Nephron progenitor cell (in vitro differentiated cells): ENCODE measurements at regions not wholly inside any gene's neighbourhood (a gene's known extent, or its start where the extent isn't known, plus 50 kb on each side); places are given as distances from the start of the nearest gene placed in this dataset.
"Not testable (repeated sequence)": the region's sequence is repeated elsewhere in the genome, so short reads cannot be mapped to it uniquely, and the experiment has no call there.

ENCODE experiments used
- DNase-seq: peaks from one replicate; pipeline ENCODE4 v3.0.0; 2021
- H3K27ac Mint-ChIP-seq: 2 replicates; pipeline ENCODE4 v1.8.0; 2021; ENCODE audit warnings: mild to moderate bottlenecking, moderate library complexity, mixed read lengths
- H3K27me3 Mint-ChIP-seq: 2 replicates; pipeline ENCODE4 v1.8.0; 2021; ENCODE audit warnings: mild to moderate bottlenecking, low read depth, mixed read lengths; ENCODE audit not compliant: poor library complexity
- H3K36me3 Mint-ChIP-seq: 2 replicates; pipeline ENCODE4 v1.8.0; 2021; ENCODE audit warnings: low read depth, mixed read lengths
- H3K4me1 Mint-ChIP-seq: 2 replicates; pipeline ENCODE4 v1.8.0; 2021; ENCODE audit warnings: mixed read lengths
- H3K4me3 Mint-ChIP-seq: 2 replicates; pipeline ENCODE4 v1.8.0; 2021; ENCODE audit warnings: mild to moderate bottlenecking, moderate library complexity, mixed read lengths
- H3K9me3 Mint-ChIP-seq: 2 replicates; pipeline ENCODE4 v1.8.0; 2021; ENCODE audit warnings: mild to moderate bottlenecking, moderate library complexity, mixed read lengths
- TF ChIP-seq, protein P1 (sequence below): fragments of 200-600 bp; sonication (generic); IDR thresholded peaks from 2 replicates; pipeline ENCODE4 v1.5.0; 2021; ENCODE audit warnings: antibody characterized with exemption

- H3K4me3 Mint-ChIP-seq = no peak overlapping the region
Measured at GRCh38 chr20:22523499-22524392, 60.6 kb downstream of the FOXA2 start.

DNA sequence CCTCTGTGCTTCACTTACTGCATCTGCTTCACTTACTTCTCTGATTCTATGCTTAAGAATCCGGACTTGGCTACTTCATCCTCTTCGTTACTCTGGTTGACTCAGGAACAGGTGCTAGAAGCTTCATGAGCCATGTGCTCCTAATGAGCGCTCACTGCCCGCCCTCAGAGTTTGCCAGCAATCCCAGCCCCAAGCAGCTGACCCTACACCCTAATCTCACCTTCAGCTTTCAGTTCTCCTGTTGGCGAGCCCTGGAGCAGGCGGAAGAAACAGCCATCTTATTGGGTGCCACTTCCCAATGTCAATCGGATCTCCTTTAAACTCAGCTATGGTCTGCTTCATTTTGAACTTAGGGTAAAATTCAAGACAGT is 61.3 kb downstream of the FOXA2 start:
- Mint-ChIP-seq H3K9me3 (no peaks in the 10 kb centered on the region), H3K27ac (peak overlapping the region; percentile 71), H3K27me3 (peaks cover 38% of the 10 kb centered on the region), H3K36me3 (no peaks in the 10 kb centered on the region), H3K4me3 (no peak overlapping the region), H3K4me1 (no peaks in the 10 kb centered on the region)
- DNase-seq = no peak
- TF ChIP-seq, protein P1, sequence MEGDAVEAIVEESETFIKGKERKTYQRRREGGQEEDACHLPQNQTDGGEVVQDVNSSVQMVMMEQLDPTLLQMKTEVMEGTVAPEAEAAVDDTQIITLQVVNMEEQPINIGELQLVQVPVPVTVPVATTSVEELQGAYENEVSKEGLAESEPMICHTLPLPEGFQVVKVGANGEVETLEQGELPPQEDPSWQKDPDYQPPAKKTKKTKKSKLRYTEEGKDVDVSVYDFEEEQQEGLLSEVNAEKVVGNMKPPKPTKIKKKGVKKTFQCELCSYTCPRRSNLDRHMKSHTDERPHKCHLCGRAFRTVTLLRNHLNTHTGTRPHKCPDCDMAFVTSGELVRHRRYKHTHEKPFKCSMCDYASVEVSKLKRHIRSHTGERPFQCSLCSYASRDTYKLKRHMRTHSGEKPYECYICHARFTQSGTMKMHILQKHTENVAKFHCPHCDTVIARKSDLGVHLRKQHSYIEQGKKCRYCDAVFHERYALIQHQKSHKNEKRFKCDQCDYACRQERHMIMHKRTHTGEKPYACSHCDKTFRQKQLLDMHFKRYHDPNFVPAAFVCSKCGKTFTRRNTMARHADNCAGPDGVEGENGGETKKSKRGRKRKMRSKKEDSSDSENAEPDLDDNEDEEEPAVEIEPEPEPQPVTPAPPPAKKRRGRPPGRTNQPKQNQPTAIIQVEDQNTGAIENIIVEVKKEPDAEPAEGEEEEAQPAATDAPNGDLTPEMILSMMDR = no peak

More at GRCh38 chr20:22523499-22524392, 60.6 kb downstream of the FOXA2 start:
- TF ChIP-seq, protein P1 = no peak
- no peaks in the 10 kb centered on the region for H3K36me3 Mint-ChIP-seq
- DNase-seq = no peak
- H3K9me3 Mint-ChIP-seq = no peaks in the 10 kb centered on the region
- H3K4me1 Mint-ChIP-seq = peaks cover 3% of the 10 kb centered on the region
- H3K27ac Mint-ChIP-seq = no peak overlapping the region
- H3K27me3 Mint-ChIP-seq = peaks cover 34% of the 10 kb centered on the region

DNA sequence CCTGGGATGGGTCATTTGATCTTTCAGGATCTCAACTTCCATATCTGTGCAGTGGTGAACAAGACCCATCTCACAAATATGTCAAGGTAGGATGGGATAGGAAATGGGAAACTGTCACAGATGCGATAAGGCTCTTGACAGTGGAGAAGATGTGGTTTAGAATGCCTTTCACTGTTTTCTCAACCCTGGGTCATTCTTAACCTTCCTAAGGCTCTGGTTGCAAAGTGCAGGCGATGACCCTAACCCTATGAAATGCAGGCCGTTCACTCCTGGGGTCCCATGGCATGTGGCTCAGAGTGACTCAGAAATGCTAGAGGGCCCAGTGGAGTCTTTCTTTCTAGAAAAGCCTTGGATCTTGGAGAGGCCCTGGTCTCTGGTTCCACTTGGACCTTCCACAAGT is 61.7 kb downstream of the FOXA2 start:
- no peaks in the 10 kb centered on the region for H3K36me3 Mint-ChIP-seq
- peaks cover 38% of the 10 kb centered on the region for H3K27me3 Mint-ChIP-seq
- no peak for DNase-seq
- no peak overlapping the region for H3K4me3 Mint-ChIP-seq
- H3K9me3 Mint-ChIP-seq = no peaks in the 10 kb centered on the region
- H3K4me1 Mint-ChIP-seq = no peaks in the 10 kb centered on the region
- H3K27ac Mint-ChIP-seq = no peak overlapping the region
- TF ChIP-seq, protein P1 = no peak

GRCh38 chr20:22521940-22522339 is 62.4 kb downstream of the FOXA2 start:
- H3K27ac Mint-ChIP-seq, H3K4me1 Mint-ChIP-seq, H3K9me3 Mint-ChIP-seq, DNase-seq, H3K4me3 Mint-ChIP-seq, H3K36me3 Mint-ChIP-seq: not testable (repeated sequence)
- peaks cover 31% of the 10 kb centered on the region for H3K27me3 Mint-ChIP-seq

- TF ChIP-seq, protein P1 = no peak
- peaks cover 6% of the 10 kb centered on the region for H3K4me1 Mint-ChIP-seq
Measured at GRCh38 chr20:22520381-22520780, 64.0 kb downstream of the FOXA2 start.

GRCh38 chr20:22515264-22515663 is 69.1 kb downstream of the FOXA2 start:
- TF ChIP-seq, protein P1 = no peak
- H3K27ac Mint-ChIP-seq = no peak overlapping the region
- no peaks in the 10 kb centered on the region for H3K36me3 Mint-ChIP-seq
- H3K4me1 Mint-ChIP-seq = peaks cover 32% of the 10 kb centered on the region
- H3K4me3 Mint-ChIP-seq = no peak overlapping the region
- no peak for DNase-seq
- H3K27me3 Mint-ChIP-seq = peaks cover 8% of the 10 kb centered on the region
- no peaks in the 10 kb centered on the region for H3K9me3 Mint-ChIP-seq

More at GRCh38 chr20:22520381-22520780, 64.0 kb downstream of the FOXA2 start:
- Mint-ChIP-seq H3K4me3 (no peak overlapping the region), H3K9me3 (no peaks in the 10 kb centered on the region), H3K27me3 (peaks cover 16% of the 10 kb centered on the region), H3K36me3 (no peaks in the 10 kb centered on the region), H3K27ac (no peak overlapping the region)
- DNase-seq = no peak
